ENCODE measurements at regions not wholly inside any gene's neighbourhood (a gene's known extent, or its start where the extent isn't known, plus 50 kb on each side); places are given as distances from the start of the nearest gene placed in this dataset.
"Not testable (repeated sequence)": the region's sequence is repeated elsewhere in the genome, so short reads cannot be mapped to it uniquely, and the experiment has no call there.

DNA sequence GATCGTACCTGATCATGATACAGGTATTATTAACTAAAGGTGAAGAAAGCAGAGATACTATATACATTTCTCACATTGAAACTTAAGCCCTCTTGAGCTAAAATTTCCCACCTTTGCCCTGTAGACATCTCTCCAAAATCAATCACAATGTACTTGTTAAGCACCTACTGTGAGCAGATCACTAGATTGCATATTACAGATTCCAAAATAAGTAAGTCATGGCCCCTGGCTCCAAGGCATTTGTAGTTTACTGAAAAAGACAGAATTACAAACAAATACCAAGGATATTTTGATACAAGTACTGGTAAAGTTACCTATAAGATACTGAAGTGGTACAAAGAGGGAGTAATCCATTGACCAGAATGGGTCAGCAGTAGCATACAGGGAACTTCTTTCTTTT is 455.3 kb downstream of the STK39 start:
- no peak for DNase-seq (ENCODE audit: low spot score)

DNA sequence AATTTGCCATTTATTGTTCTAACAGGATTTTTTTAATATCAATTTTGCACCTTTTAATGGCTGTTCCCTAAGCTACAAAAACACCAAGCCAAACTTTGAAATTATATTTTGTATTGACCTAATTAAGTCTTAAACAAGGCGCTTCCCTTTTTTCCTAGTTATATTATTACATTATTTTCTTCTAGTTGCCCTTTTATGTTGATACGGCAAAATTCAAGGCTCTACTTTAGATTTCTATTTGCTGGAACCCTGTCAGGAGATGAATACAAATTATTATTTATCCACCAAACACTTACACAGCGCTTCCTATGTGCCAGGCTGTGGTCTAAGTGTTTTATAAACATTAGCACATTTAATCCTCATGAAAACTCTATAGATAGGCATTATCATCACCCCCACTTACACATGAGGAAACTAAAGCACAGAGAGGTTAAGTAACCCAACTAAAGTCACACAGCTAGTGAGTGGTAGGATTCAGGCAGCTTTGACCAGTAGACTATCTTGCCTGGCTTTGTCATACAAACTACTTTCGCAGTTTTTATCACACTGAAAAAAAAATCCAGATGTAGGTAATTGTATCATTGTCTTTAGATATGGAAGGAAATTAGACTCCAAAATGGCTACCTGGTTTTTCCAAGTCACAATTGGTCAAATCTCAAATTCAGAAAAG is 456.5 kb downstream of the STK39 start:
- DNase-seq (ENCODE audit: low spot score), result no peak

GRCh38 chr2:167790189-167790588 is 457.2 kb downstream of the STK39 start:
- DNase-seq (ENCODE audit: low spot score), result no peak

DNA sequence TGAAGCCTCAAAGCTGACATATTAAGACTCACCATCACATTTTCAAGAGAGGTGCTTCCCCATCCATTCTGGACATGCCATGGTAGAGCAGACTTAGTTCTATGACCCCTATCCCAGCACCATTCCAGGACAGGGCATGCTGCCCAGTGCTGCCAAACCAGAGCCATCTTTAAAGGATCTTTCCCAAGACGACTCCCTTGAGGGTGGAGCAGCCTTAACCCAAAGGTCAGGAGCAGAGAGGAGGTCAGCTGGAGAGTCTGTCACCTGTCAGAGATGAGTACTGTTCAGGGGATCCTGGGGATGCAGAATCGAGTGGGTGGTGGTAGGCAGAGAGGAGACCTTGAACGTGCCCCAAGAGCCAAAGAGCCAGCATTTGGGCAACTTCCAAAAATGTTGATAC is 459.8 kb downstream of the STK39 start:
- no peak for DNase-seq (ENCODE audit: low spot score)

- DNase-seq (ENCODE audit: low spot score), result no peak
Measured at GRCh38 chr2:167787021-167787420, 460.4 kb downstream of the STK39 start.

- no peak for DNase-seq (ENCODE audit: low spot score)
Measured at GRCh38 chr2:167785606-167786216, 461.7 kb downstream of the STK39 start.

DNA sequence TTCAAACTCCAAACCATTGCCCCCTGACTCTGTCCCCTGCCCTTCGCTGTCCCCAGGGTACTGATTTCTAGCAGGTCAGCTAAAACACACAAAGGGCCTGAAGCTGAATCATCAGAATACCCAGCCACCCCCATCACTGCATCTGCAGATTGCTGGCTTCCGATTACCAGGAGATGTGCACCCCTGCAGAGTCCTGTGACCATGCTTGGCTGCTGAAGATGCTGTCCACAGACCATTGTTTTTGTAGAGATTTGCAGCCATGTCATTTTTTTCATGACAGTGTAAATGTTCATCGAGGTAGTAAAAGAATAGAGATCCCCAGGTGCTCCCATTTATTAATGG is 463.3 kb downstream of the STK39 start:
- DNase-seq (ENCODE audit: low spot score), result no peak

DNA sequence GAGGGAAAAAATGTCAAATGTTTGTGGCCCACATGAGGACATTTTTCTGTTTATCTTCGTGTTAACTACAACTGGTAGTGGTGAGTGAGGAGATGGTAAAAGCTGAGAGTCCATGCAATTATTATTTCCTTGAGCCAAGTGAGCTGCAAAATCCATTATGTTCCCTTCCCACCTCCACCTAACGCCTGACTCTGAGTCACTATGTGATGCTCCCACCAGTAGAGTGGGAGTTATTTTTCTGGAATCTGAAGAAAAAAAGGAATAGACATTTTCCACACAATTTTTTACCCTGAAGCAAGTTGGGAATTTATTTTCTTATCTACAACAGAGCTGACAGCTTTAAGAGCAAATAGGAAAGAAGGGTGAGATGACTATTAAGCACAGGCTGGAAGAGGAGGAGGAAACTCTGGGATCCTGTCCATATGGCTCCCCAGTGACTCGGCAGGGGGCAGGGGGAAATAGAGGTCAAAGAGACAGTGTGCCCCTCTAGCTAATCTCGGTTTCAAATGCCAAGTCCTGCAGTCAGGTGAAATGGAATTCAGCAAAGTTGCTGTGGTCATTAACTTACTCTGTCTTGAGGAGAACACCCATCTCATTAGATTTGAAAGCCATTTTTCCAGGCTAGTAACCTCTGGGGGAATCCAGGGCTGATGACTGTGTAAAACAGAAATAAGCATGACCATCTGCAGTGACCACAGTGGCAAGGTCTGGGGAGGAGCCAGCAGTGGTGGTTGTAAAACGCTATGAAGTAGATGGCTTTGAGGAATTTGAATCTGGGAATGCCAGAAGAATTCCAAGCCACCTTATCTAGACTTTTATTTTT is 463.9 kb downstream of the STK39 start:
- no peak for DNase-seq (ENCODE audit: low spot score)

GRCh38 chr2:167781629-167782028 is 465.8 kb downstream of the STK39 start:
- not testable (repeated sequence) for DNase-seq (ENCODE audit: low spot score)

GRCh38 chr2:167776359-167776758 is 471.0 kb downstream of the STK39 start:
- no peak for DNase-seq (ENCODE audit: low spot score)

DNA sequence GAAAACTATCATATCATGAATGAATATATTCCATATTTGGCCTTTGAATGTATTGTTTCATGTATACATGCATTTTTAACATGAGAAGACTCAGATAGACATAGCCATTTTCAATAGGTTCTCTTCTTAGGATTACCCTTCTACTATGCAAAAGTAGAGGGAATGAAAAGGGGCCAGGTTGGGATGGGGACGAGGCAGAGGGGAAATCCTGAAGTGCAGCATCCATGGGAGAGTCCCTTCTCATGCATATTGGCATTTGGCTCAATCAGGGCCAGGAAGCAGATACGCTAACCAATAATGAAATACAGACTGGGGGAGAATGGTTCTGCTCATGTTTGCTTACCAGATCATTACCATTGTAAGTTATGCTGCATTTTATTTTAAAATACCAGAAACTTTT is 475.8 kb downstream of the STK39 start:
- DNase-seq (ENCODE audit: low spot score), result no peak

DNA sequence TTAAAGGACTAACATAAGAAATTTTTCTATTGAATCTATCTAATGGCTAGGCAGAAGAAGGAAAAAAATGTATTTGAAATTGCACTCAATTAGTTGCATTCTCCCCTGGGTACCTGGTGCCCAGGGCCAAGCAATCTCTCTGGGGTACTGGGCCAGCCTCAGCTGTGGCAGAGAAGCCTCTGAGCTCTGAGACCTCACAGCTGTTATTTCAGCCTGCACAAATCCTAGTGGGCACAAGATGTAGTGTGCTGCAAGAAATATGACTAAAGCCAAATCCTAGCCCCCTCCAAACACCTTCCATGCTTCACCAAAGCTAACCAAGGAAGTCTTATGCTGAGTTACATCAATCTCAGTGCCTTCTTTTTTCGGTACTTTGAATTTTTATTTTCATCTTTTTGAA is 478.4 kb downstream of the STK39 start:
- no peak for DNase-seq (ENCODE audit: low spot score)

DNA sequence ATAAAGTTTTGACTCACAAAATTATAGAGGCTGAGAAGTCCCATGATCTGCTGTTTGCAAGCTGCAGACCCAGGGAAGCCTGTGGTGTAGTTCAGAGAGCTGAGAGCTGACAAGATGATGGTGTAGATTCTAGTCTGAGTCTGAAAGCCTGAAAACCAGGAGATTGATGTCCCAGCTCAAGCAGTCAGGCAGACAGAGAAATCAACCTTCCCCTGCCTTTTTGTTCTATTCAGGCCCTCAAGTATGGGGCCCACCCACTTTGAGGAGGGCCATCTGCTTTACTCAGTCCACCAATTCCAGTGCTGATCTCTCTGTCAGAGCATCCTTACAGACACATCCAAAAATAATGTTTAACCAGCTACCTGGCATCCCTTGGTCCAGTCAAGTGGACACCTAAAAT is 479.6 kb downstream of the STK39 start:
- DNase-seq (ENCODE audit: low spot score), result no peak

- DNase-seq (ENCODE audit: low spot score), result no peak
Measured at GRCh38 chr2:167764772-167765341, 482.5 kb downstream of the STK39 start.

DNA sequence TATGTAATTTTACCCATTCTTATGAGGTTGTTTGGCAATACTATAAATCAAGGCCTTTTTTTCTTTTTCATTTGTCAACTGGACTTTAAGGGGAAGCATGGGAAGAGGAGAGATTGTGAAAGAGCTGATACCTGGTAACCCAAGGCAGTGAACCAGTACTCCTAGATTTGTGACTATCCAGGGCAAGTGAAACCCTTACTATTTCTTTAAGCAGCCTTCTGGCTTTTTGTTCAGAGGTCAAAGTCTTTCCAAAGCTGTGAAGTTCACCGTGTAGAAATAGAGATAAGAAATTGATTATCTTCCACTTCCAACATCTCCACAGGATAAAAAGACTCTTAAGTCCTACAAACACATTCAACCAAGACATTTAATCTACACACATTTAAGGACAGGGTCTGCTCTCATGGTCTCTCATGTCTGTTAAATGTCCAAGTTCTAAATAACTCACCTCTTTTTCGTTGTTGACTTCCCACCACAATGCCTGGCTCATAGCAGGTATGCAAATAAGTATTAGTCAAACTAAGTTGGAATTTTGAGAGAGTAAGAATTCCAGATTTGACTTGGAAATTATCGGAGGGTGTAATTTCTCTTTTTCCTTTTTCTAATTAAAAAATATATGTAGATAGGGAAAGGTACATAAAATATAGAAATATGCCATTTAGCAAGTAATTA is 485.8 kb downstream of the STK39 start:
- no peak for DNase-seq (ENCODE audit: low spot score)

DNA sequence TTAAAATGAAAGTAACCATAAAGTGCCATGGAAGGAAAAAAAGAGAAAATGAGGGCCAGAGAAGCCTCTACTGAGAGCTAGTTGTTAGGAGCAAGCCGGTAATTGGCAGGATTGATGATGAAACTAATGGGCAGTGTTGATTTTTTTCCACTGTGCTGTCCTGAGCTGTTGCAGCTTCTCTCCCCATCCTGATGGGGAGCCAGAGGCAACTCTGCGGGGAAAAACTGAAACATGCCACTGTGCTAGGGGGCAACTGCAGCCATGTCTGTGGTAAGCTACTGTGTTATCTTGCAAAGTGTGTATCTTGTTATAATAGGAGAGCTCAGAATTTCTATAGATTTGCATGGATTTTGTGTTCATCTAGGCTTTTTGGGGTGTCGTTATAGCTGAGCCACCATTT is 487.9 kb downstream of the STK39 start:
- no peak for DNase-seq (ENCODE audit: low spot score)

- DNase-seq (ENCODE audit: low spot score), result no peak
Measured at GRCh38 chr2:167758292-167758691, 489.1 kb downstream of the STK39 start.

- DNase-seq (ENCODE audit: low spot score), result no peak
Measured at GRCh38 chr2:167756446-167756845, 490.9 kb downstream of the STK39 start.

DNA sequence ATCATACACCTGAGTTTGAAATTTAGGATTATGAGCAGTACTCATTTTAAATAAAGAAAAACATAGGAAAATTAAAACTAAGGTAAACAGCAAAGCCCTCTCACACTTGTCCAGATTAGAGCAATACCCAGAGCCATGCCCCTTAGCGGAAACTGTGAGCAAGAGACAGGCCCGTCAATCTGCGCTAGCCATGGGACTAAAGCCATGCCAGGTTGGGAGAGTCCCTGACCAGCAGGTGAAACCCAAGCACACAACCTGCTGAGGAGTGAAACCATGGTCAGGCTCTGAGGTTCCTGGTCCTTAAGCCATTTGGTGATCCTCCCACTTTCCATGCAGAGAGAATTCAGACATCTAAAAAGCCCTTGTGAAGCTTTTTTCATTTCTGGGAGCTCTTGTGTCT is 494.3 kb downstream of the STK39 start:
- no peak for DNase-seq (ENCODE audit: low spot score)

GRCh38 chr2:167752734-167753133 is 494.7 kb downstream of the STK39 start:
- DNase-seq (ENCODE audit: low spot score), result no peak

DNA sequence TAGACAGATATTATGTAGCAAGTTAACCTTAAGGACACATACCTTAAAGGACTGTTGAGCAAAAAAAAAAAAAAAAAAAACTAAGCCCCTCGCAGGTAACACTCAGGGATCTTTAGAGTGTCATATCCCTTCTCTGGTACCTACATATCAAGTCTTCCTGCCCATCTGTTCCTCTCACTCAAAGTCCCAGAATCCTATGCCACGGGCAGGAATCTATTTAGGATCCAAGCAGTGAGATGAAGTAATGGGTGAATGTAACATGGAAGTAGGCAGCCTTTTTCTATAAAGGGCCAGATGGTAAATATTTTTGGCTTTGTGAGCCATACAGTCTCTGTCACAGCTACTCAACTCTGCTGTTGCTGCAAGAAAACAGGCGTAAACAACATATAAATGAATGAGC is 496.7 kb downstream of the STK39 start:
- DNase-seq (ENCODE audit: low spot score), result no peak

DNA sequence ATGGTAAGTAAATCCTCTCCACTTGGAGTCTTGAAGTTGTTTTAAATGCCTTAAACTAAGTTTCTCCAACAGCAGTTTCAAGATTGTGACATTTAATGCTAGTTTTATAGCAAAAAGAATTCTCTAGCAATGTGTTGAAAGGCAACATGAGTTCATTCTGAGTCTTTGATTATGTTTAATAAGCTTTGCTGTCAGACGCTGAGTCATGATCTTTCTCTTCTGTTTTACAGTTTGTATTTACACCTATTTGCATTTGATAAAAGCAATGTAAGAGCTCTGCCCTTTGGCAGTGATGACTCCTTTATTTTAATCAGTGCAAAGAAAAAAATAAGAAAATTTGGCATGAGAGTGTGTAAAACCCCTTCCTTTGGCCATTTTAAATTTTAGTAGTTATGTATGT is 497.7 kb downstream of the STK39 start:
- no peak for DNase-seq (ENCODE audit: low spot score)

- peak; percentile 9 for DNase-seq (ENCODE audit: low spot score)
Measured at GRCh38 chr2:167749016-167749415, 498.4 kb downstream of the STK39 start.

Data from RKO (cell line).